Retinal pigment epithelial cell (primary cell): ENCODE measurements at regions not wholly inside any gene's neighbourhood (a gene's known extent, or its start where the extent isn't known, plus 50 kb on each side); places are given as distances from the start of the nearest gene placed in this dataset.

Experiments used
- DNase-seq: peaks from one replicate; pipeline ENCODE4 v3.0.0-alpha.2; 2010; ENCODE audit warnings: low read depth
- H3K4me3 ChIP-seq: 2 replicates; pipeline ENCODE4 v1.5.1; 2011; ENCODE audit warnings: mild to moderate bottlenecking, low read length, control low read depth, moderate library complexity
- TF ChIP-seq, protein P1 (sequence below): conservative IDR thresholded peaks from 2 replicates; pipeline ENCODE4 v1.5.1; 2011; ENCODE audit warnings: low read depth, low read length, control low read depth, inconsistent platforms

DNA sequence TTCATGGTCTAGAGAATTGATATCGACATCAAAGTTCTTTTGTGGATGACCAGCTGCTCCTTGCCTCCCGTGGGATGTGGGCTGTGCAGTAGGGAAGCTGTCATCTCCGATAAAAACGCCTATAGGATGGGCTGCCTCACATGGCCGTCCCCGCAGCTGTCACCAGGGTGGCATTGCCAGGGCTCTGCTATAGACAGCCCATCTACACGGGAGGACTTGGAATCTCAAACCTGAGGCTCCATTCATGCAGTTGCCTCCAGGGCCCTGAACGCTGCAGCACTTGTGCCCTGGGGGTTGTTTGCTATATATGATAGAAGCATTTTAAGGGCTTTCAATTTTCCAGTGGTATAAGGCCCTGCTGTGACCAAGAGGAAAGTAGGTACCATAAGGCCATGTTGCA, 183.1 kb downstream of the MYCN start:
- H3K4me3 ChIP-seq = no peak overlapping the region
- no peak for DNase-seq
- TF ChIP-seq, protein P1, sequence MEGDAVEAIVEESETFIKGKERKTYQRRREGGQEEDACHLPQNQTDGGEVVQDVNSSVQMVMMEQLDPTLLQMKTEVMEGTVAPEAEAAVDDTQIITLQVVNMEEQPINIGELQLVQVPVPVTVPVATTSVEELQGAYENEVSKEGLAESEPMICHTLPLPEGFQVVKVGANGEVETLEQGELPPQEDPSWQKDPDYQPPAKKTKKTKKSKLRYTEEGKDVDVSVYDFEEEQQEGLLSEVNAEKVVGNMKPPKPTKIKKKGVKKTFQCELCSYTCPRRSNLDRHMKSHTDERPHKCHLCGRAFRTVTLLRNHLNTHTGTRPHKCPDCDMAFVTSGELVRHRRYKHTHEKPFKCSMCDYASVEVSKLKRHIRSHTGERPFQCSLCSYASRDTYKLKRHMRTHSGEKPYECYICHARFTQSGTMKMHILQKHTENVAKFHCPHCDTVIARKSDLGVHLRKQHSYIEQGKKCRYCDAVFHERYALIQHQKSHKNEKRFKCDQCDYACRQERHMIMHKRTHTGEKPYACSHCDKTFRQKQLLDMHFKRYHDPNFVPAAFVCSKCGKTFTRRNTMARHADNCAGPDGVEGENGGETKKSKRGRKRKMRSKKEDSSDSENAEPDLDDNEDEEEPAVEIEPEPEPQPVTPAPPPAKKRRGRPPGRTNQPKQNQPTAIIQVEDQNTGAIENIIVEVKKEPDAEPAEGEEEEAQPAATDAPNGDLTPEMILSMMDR = no peak

DNA sequence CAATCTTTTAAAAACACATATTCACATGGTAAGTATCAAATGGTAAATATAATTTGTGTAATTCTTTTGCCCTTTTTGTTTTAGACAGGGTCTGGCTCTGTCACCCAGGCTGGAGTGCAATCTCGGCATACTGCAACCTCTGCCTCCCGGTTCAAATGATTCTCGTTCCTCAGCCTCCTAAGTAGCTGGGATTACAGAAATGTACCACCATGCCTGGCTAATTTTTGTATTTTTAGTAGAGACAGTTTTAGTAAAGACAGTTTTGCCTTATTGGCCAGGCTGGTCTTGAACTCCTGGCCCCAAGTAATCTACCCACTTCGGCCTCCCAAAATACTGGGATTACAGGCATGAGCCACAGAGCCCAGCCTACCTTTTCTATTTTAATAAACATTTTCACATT, 182.2 kb downstream of the MYCN start:
- DNase-seq = no peak
- no peak overlapping the region for H3K4me3 ChIP-seq
- TF ChIP-seq, protein P1 = no peak

DNA sequence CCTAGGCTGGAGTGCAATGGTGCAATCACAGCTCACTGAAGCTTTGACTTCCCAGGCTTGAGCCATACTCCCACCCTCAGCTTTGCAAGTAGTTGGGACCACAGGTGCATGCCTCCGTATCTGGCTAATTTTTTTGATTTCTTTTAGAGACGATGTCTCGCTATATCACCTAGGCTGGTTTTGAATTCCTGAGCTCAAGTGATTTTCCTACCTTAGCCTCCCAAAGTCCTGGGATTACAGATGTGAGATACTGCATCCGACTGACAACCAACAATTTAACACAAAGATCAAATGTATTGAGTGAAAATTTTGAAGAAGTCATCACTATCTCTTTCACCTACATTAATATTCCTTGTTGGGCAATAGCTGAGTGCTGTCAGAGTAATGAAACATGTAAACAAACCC, 181.6 kb downstream of the MYCN start:
- DNase-seq = no peak
- TF ChIP-seq, protein P1 = no peak
- no peak overlapping the region for H3K4me3 ChIP-seq

DNA sequence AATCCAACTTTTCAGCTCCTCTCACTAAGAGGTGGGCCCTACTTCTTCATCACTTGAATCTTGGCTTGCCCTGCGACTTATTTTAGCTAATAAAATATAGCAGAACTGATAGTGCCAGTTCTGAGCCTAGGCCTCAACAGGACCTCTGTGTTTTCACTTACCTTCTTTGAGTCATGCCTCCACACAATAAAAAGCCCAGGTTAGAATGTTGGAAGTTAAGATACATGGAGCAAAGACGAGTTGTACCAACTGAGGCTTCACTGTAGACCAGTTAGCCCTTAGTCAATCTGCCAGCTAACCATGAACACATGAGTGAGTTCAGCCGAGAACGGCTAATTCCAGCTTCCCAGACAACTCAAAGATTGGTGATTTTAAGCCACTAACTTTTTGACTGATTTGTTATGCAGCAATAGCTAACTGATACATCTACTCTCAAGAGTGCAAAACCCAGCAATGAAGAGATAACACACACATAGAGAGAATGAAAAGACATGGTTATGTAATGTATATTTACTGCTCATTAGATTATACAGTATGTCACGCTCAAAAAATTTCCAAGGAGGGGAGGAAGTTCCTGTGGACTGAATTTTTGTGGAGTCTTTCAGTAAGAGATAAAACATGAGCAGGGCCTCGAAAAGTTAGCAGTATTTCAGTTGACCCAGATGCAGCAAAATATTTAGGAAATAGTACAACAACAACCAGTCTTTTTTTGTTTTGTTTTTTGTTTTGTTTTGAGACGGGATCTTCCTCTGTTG, 181.1 kb downstream of the MYCN start:
- TF ChIP-seq, protein P1 = no peak
- no peak for DNase-seq
- no peak overlapping the region for H3K4me3 ChIP-seq

DNA sequence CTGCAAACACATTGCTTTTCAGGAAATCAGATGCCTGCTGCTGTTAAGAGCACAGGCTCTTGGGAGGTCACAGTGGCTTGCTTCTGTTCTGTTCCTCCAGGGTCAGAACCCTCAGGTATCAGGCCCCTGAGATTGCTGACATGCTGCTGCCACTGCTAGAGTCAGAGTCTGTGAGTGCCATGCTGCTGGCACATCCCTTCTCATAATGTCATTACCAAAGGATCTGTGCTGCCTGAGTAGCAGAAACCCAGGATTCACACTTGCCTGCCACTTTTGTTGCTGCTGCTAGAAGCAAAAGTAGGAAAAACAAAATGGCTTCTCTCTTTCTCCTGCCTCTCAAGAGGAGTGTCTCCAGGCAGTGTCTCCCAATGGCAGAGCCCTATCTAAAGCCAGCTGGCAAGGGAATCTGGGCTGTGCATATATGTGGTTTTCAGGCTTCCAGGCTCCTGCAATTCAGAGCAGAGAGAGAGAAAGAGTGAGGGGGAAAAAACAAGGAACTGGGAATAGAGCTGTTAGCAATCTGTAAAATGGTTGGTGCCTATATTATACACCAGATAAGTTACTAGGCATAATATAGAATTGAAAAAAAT, 180.3 kb downstream of the MYCN start:
- DNase-seq = no peak

DNA sequence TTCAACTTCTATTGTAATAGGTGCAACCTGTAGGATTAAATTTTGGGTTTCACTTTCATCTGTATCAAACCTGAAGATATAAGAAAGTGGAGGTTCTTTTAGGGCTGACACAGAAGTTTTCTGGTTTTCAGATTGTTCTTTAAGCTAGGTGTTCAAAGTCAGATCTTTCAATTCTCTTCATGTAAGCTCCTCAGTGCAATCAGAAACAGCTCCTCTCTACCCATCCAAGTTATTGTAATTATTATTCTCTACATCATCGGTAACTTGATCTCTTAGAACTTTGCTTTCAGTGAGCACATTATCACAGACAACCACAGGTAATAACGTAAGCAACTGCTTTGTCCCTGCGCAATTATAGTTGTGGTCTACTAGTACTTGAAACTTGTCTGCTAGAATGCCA, 179.4 kb downstream of the MYCN start:
- TF ChIP-seq, protein P1 = no peak
- DNase-seq = no peak
- H3K4me3 ChIP-seq = no peak overlapping the region

More for the DNA sequence above, 180.3 kb downstream of the MYCN start:
- no peak overlapping the region for H3K4me3 ChIP-seq
- TF ChIP-seq, protein P1 = no peak
